GM10266 (cell line): ENCODE measurements at regions not wholly inside any gene's neighbourhood (a gene's known extent, or its start where the extent isn't known, plus 50 kb on each side); places are given as distances from the start of the nearest gene placed in this dataset.

ENCODE experiments used
- DNase-seq: peaks from one replicate; pipeline ENCODE4 v3.0.0; 2012; ENCODE audit errors: extremely low spot score
- TF ChIP-seq, protein P1 (sequence below): IDR thresholded peaks from 2 replicates; pipeline ENCODE4 v1.5.1; 2012; ENCODE audit warnings: mild to moderate bottlenecking, low read depth; ENCODE audit not compliant: control insufficient read depth, insufficient read depth; ENCODE audit errors: missing control alignments

DNA sequence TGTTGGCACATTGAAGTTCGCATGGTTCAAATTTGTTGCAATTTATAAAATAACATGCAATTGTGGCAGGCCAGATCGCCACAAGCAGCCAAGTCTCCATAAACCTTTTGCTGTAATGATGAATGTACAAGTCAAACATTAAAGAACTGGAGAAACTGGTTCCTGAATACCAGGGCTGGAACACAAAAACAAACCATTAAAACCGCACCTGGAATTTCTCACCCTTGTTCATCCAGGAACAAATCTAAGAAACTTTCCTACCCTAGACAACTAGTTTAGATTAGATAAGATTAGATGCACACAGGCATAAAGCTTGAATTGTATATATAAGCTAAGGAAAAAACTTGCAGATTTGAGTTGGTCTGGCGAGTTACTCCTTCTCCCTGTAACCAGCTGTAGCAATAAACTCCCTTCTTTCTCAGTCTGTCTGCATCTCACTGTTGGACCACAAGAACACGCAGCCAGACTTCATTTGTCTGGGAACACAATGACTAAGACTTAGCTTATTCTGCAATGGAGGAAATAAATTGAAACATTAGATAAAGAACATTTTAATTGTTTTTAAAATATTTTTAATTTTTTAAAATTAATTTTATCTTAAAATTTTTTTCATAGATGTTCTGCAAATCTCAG, 1835.5 kb upstream of the LRRTM1 start:
- TF ChIP-seq, protein P1, sequence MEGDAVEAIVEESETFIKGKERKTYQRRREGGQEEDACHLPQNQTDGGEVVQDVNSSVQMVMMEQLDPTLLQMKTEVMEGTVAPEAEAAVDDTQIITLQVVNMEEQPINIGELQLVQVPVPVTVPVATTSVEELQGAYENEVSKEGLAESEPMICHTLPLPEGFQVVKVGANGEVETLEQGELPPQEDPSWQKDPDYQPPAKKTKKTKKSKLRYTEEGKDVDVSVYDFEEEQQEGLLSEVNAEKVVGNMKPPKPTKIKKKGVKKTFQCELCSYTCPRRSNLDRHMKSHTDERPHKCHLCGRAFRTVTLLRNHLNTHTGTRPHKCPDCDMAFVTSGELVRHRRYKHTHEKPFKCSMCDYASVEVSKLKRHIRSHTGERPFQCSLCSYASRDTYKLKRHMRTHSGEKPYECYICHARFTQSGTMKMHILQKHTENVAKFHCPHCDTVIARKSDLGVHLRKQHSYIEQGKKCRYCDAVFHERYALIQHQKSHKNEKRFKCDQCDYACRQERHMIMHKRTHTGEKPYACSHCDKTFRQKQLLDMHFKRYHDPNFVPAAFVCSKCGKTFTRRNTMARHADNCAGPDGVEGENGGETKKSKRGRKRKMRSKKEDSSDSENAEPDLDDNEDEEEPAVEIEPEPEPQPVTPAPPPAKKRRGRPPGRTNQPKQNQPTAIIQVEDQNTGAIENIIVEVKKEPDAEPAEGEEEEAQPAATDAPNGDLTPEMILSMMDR, result no peak
- DNase-seq, result no peak

DNA sequence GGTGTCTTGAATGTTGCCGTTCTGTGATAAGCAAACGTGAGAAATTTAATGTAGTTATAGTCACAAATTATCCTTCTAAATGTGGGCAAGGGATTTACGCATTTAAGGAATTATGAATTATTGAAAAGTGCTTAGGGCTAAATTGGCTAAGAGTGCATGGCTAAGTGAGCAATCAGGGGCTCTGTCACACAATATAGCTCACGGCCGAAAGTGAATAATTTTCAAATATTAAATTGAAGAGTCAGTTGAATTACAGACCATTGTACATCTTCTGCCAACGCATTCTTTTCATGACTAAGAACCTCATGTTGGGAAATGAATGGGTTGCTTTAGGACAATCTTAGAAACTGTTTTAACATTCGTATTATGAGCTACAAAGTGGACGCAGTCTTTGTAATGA, 1832.9 kb upstream of the LRRTM1 start:
- TF ChIP-seq, protein P1, result no peak
- no peak for DNase-seq

DNA sequence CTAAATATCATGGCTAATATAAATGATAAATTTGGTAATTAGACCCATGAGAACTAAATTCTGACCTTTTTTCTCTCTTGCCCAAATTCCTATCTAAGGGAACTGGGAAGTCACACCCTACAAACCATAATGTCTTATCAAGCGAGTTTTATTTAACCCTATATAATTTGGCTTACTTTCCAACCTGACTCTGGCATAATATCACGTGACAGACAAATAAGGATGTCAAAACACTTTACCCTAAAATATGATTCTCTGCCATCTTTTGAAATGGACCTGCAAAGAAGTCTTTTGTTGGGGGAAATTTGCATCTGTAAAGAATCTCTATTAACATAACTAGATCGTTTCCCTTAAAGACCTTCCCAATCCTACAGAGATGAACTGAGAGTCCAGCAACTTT, 1823.5 kb upstream of the LRRTM1 start:
- TF ChIP-seq, protein P1, result no peak
- no peak for DNase-seq

DNA sequence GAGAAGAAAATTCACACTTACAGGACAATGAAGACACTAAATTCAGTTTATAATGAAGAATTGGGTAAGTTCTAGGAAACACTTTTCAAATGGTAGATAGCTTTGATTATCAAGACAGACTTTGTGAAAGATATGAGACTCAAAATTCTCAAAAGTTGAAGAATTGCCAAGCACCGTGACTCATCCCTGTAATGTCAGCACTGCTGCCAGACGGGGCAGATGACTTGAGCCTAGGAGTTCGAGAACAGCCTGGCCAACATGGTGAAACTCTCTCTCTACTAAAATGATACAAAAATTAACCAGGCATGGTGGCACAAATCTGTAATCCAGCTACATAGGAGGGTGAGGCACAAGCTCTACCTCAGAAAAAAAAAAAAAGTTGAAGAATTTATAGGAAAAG, 1820.1 kb upstream of the LRRTM1 start:
- TF ChIP-seq, protein P1, result no peak
- DNase-seq, result no peak

DNA sequence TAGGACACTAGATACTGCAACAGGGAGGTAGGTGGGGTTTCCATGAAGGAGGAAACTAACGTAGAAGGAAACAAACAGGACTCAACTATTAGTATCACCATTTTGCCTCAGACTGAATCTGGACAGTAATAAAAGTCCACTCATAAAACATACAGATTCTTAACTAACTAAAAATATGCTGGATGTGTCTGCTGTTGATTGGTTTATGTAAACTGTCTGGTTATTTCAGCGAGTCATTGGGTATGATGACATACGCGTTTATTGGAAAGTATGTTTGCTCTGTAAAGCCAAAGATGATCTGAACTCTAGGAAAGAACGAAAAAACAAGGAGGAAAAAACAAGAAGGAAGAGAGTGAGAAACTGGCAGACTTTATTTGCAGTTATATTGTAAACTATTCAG, 1816.1 kb upstream of the LRRTM1 start:
- TF ChIP-seq, protein P1, result no peak
- no peak for DNase-seq

DNA sequence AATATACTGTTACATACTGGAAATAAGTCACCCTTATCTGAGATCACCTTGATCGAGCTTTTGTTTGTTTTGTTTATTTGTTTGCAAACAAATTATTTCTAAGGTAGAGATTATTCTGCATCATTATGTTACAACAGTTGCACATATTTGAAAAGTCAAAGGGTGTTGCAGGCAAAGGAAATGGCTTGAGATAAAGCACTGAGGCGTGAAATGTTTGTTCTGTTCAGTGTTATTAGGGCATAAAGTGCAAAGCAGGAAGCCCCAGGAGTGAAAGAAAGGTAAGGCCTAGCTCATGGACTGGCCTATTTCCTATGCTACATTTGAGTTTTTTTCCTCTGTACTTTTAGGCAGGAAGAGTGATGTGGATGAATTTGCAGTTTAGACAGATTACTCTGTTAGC, 1815.6 kb upstream of the LRRTM1 start:
- DNase-seq, result no peak
- TF ChIP-seq, protein P1, result no peak

DNA sequence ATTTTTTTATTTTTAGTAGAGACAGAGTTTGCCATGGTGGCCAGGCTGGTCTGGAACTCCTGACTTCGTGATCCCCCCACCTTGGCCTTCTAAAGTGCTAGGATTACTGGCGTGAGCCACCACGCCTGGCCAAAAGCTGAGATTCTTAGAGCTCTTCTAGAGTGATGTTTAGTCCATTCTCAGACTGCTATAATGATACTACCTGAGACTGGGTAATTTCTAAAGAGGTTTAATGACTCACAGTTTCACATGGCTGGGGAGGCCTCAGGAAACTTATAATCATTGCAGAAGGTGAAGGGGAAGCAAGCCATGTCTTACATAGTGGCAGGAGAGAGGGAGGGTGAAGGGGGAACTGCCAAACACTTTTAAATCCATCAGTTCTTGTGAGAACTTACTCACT, 1804.9 kb upstream of the LRRTM1 start:
- DNase-seq, result no peak
- TF ChIP-seq, protein P1, result no peak
